HCT116 (cell line): ENCODE measurements at regions not wholly inside any gene's neighbourhood (a gene's known extent, or its start where the extent isn't known, plus 50 kb on each side); places are given as distances from the start of the nearest gene placed in this dataset.

Source experiments
- MAX ChIP-seq: IDR thresholded peaks from 2 replicates; pipeline ENCODE4 v1.6.1; 2012
- ZBTB33 ChIP-seq: IDR thresholded peaks from 2 replicates; pipeline ENCODE4 v1.6.1; 2011; ENCODE audit warnings: mild to moderate bottlenecking, low read length, moderate library complexity; ENCODE audit not compliant: insufficient replicate concordance; ENCODE audit errors: extremely low read depth
- TF ChIP-seq, protein P1 (sequence below), 3 experiments: fragments of 200-600 bp in 1 of 3; sonication (generic) in 1 of 3; IDR thresholded peaks in 2 of 3; conservative IDR thresholded peaks in 1 of 3; 2 replicates each; pipeline ENCODE4 v1.5.1; 2012 to 2017; ENCODE audit warnings: low read depth in 2 of 3, low read length in 2 of 3, antibody characterized with exemption in 1 of 3, borderline replicate concordance in 1 of 3, control low read depth in 1 of 3, mild to moderate bottlenecking in 1 of 3, mixed read lengths in 1 of 3, mixed run types in 1 of 3, moderate library complexity in 1 of 3; ENCODE audit not compliant: insufficient read depth in 1 of 3

DNA sequence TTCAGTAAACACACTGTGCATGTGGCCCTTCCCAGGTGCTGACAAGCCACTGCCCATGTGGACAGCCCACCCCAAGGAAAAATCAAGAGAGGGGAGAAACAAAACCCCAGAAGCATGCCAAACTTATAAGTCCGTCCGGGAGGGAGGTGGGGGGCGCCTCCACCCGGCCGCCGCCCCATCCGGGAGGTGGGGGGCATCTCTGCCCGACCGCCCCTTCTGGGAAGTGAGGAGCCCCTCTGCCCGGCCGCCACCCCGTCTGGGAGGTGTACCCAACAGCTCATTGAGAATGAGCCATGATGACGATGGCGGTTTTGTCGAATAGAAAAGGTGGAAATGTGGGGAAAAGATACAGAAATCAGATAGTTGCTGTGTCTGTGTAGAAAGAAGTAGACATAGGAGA, 53.8 kb upstream of the C2CD4B start:
- TF ChIP-seq, protein P1, sequence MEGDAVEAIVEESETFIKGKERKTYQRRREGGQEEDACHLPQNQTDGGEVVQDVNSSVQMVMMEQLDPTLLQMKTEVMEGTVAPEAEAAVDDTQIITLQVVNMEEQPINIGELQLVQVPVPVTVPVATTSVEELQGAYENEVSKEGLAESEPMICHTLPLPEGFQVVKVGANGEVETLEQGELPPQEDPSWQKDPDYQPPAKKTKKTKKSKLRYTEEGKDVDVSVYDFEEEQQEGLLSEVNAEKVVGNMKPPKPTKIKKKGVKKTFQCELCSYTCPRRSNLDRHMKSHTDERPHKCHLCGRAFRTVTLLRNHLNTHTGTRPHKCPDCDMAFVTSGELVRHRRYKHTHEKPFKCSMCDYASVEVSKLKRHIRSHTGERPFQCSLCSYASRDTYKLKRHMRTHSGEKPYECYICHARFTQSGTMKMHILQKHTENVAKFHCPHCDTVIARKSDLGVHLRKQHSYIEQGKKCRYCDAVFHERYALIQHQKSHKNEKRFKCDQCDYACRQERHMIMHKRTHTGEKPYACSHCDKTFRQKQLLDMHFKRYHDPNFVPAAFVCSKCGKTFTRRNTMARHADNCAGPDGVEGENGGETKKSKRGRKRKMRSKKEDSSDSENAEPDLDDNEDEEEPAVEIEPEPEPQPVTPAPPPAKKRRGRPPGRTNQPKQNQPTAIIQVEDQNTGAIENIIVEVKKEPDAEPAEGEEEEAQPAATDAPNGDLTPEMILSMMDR (IDR thresholded peaks at IDR 0.05 in 2 of 3, conservative IDR thresholded peaks at IDR 0.05 in 1 of 3; ENCODE audit: borderline replicate concordance in 1 of 3, insufficient read depth in 1 of 3, low read depth in 2 of 3, low read length in 2 of 3), result no peak
- TF ChIP-seq ZBTB33, result no peak
- TF ChIP-seq MAX, result no peak
